ENCODE measurements at regions not wholly inside any gene's neighbourhood (a gene's known extent, or its start where the extent isn't known, plus 50 kb on each side); places are given as distances from the start of the nearest gene placed in this dataset.

DNA sequence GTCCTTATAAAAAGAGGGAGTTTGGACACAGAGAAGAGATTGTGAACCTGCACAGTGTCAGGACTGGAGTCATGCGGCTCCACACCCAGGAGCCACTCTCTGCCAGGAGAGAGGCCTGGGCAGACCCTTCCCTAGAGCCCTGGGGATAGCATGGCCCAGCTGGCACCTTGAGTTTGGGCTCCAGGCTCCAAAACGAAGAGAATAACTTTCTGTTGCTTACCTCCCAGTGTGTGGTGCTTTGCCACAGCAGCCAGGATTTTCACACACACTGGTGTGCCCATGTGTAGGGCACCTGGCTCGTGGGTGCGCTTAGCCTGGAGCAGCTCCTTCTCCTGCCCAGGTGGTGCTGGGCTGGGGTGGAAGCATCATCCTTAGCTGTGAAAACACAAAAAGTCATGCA is 344.3 kb downstream of the TEX29 start:
- Histone ChIP-seq H3F3A (replicated peaks; ENCODE audit: low read depth) (no peaks in the 10 kb centered on the region), H3K4me2 (no peak overlapping the region), H4K20me1 (replicated peaks; ENCODE audit: insufficient read depth) (no peaks in the 10 kb centered on the region), H3K27ac (ENCODE audit: low read depth) (no peak overlapping the region), H3K79me2 (replicated peaks; ENCODE audit: insufficient read depth) (no peaks in the 10 kb centered on the region), H3K4me1 (ENCODE audit: insufficient read depth) (no peaks in the 10 kb centered on the region), H3K27me3 (ENCODE audit: insufficient read depth) (no peaks in the 10 kb centered on the region), H2AFZ (no peak overlapping the region), H3K9me2 (ENCODE audit: insufficient read depth) (no peaks in the 10 kb centered on the region), H3K4me3 (no peak overlapping the region), H3K36me3 (ENCODE audit: insufficient read depth) (no peaks in the 10 kb centered on the region)
- ATAC-seq (no peak), DNase-seq (ENCODE audit: low spot score) (no peak)
- no peaks in the 10 kb centered on the region; the same call in 2 of the 3 replicates for H3K4me1 Mint-ChIP-seq
- H3K27ac Mint-ChIP-seq = no peak overlapping the region
- H3K36me3 Mint-ChIP-seq (ENCODE audit: low read depth) = no peaks in the 10 kb centered on the region
- TF ChIP-seq NANOG (IDR thresholded peaks at IDR 0.05; ENCODE audit: borderline replicate concordance) (no peak), STAT1 (IDR thresholded peaks at IDR 0.05; ENCODE audit: unreplicated experiment) (no peak), ZNF114 (CRISPR knock-in tag; IDR thresholded peaks at IDR 0.05) (no peak), CREB1 (CRISPR knock-in tag; IDR thresholded peaks at IDR 0.05; ENCODE audit: low read depth) (no peak), ZNF331 (CRISPR knock-in tag; IDR thresholded peaks at IDR 0.05; ENCODE audit: low read depth) (no peak), EZH2 (IDR thresholded peaks at IDR 0.05; ENCODE audit: low read depth, unreplicated experiment) (no peak), REST (IDR thresholded peaks at IDR 0.05; ENCODE audit: unreplicated experiment) (no peak), POLR2AphosphoS5 (IDR thresholded peaks at IDR 0.05; ENCODE audit: low read depth) (no peak), JUNB (IDR thresholded peaks at IDR 0.05; ENCODE audit: unreplicated experiment) (no peak), EZH2phosphoT487 (IDR thresholded peaks at IDR 0.05; ENCODE audit: unreplicated experiment) (no peak), ZNF462 (CRISPR knock-in tag; IDR thresholded peaks at IDR 0.05) (no peak)
- TF ChIP-seq, protein P1, sequence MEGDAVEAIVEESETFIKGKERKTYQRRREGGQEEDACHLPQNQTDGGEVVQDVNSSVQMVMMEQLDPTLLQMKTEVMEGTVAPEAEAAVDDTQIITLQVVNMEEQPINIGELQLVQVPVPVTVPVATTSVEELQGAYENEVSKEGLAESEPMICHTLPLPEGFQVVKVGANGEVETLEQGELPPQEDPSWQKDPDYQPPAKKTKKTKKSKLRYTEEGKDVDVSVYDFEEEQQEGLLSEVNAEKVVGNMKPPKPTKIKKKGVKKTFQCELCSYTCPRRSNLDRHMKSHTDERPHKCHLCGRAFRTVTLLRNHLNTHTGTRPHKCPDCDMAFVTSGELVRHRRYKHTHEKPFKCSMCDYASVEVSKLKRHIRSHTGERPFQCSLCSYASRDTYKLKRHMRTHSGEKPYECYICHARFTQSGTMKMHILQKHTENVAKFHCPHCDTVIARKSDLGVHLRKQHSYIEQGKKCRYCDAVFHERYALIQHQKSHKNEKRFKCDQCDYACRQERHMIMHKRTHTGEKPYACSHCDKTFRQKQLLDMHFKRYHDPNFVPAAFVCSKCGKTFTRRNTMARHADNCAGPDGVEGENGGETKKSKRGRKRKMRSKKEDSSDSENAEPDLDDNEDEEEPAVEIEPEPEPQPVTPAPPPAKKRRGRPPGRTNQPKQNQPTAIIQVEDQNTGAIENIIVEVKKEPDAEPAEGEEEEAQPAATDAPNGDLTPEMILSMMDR (conservative IDR thresholded peaks at IDR 0.05; ENCODE audit: low read depth in 2 of 2) = no peak
- TF ChIP-seq, protein P2, sequence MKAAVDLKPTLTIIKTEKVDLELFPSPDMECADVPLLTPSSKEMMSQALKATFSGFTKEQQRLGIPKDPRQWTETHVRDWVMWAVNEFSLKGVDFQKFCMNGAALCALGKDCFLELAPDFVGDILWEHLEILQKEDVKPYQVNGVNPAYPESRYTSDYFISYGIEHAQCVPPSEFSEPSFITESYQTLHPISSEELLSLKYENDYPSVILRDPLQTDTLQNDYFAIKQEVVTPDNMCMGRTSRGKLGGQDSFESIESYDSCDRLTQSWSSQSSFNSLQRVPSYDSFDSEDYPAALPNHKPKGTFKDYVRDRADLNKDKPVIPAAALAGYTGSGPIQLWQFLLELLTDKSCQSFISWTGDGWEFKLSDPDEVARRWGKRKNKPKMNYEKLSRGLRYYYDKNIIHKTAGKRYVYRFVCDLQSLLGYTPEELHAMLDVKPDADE (IDR thresholded peaks at IDR 0.05) = no peak
- no peak overlapping the region for H3K4me3 Mint-ChIP-seq
- H3K27me3 Mint-ChIP-seq (ENCODE audit: insufficient read depth, low read depth, poor library complexity) = peaks cover 8% of the 10 kb centered on the region
- H3K9me3 Mint-ChIP-seq = no peaks in the 10 kb centered on the region

All from GM23338 (cell line).